ENCODE measurements at regions not wholly inside any gene's neighbourhood (a gene's known extent, or its start where the extent isn't known, plus 50 kb on each side); places are given as distances from the start of the nearest gene placed in this dataset.
A peak's percentile ranks its signal among the peaks of the same experiment; 100 is the strongest.

DNA sequence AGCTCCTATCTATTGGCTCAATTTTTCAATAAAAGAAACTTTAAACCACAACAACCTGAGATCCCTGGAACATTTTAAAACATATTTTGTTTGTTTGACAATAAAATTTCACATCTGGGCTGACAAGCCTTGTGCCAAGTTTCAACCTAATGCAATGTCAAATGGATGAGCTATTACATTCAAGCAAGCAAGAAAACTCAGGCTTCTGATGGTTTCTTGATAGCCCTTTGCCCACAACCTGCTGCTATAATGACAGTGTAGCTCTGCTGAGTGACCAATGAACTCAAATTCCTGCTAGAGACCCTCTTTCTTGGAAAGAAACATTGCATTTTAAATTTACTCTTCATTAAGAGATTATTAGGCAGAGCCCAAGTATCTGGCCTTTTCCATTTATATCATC, 472.9 kb downstream of the ARHGEF28 start:
- TF ChIP-seq, protein P1, sequence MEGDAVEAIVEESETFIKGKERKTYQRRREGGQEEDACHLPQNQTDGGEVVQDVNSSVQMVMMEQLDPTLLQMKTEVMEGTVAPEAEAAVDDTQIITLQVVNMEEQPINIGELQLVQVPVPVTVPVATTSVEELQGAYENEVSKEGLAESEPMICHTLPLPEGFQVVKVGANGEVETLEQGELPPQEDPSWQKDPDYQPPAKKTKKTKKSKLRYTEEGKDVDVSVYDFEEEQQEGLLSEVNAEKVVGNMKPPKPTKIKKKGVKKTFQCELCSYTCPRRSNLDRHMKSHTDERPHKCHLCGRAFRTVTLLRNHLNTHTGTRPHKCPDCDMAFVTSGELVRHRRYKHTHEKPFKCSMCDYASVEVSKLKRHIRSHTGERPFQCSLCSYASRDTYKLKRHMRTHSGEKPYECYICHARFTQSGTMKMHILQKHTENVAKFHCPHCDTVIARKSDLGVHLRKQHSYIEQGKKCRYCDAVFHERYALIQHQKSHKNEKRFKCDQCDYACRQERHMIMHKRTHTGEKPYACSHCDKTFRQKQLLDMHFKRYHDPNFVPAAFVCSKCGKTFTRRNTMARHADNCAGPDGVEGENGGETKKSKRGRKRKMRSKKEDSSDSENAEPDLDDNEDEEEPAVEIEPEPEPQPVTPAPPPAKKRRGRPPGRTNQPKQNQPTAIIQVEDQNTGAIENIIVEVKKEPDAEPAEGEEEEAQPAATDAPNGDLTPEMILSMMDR (IDR thresholded peaks at IDR 0.05; ENCODE audit: insufficient read depth, low read length, severe bottlenecking), result no peak
- H3K36me3 ChIP-seq (ENCODE audit: control insufficient read depth, insufficient read depth, low read length), result no peaks in the 10 kb centered on the region
- no peak overlapping the region for H3K4me3 ChIP-seq (ENCODE audit: low read depth, low read length)
- FAIRE-seq (no peak), DNase-seq (ENCODE audit: low read depth) (no peak)
- no peaks in the 10 kb centered on the region for H3K27me3 ChIP-seq (ENCODE audit: control insufficient read depth, insufficient read depth, low read length)

DNA sequence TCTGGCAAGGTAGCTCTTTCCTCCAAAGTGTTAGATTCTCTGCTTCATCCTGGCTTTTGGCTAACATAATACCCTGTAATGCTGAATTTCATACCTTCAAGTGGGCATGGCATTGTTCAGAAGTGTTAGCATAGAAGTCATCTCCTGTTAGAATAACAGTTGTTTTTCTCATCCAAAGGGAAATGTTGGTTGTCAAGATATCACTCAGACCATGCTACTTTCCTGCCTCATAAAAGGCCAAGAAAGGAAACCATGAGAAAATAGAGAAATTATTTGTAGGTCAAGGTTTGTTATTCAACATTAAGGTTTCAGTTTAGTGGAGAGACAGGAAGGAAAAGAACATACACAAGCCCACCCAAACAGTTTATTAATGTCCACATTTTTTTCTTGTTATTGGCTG, 472.5 kb downstream of the ARHGEF28 start:
- FAIRE-seq, result no peak

DNA sequence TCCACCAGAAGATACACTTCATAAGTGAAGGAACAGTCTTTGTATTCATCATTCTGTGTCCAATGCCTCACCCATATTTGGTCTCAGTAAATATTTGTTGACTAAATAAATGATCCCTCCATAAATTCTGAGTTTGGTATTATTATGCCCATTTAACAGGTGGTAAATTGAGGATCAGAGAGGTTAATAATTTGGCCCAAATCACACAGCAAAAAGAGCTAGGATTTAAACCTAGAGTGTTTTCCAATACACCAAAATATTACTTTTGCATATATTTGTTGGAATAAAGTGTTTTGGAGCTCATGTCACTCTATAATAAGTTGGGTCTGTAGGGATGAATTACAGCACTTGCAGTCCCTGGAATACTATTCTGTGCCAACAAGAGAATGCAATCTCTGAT, 470.3 kb downstream of the ARHGEF28 start:
- Histone ChIP-seq H3K36me3 (ENCODE audit: control insufficient read depth, insufficient read depth, low read length) (no peaks in the 10 kb centered on the region), H3K27me3 (ENCODE audit: control insufficient read depth, insufficient read depth, low read length) (no peaks in the 10 kb centered on the region), H3K4me3 (ENCODE audit: low read depth, low read length) (no peak overlapping the region)
- DNase-seq (ENCODE audit: low read depth) (no peak), FAIRE-seq (no peak)
- TF ChIP-seq, protein P1 (IDR thresholded peaks at IDR 0.05; ENCODE audit: insufficient read depth, low read length, severe bottlenecking), result no peak

More for the DNA sequence above, 472.5 kb downstream of the ARHGEF28 start:
- TF ChIP-seq, protein P1 (IDR thresholded peaks at IDR 0.05; ENCODE audit: insufficient read depth, low read length, severe bottlenecking), result no peak
- DNase-seq (ENCODE audit: low read depth), result no peak
- Histone ChIP-seq H3K4me3 (ENCODE audit: low read depth, low read length) (no peak overlapping the region), H3K27me3 (ENCODE audit: control insufficient read depth, insufficient read depth, low read length) (no peaks in the 10 kb centered on the region), H3K36me3 (ENCODE audit: control insufficient read depth, insufficient read depth, low read length) (no peaks in the 10 kb centered on the region)

DNA sequence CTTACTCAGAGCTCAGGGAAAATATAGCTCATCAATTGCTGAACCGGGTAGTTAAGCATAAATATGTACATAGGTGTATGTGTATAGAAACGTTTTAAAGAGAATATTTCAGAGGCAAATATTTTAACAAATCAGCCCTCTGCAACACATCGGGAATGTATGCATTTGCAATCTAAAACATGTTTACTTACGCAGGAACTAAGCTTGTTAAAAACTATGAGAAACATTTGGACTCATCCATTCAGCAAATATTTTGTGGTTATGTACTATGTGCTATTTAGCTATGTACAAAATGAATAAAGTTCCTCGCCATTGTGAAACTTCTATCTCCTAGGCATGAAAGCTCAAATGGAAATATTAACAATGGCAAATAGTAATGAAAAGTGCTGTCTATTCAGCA, 469.9 kb downstream of the ARHGEF28 start:
- no peak for FAIRE-seq
- TF ChIP-seq, protein P1 (IDR thresholded peaks at IDR 0.05; ENCODE audit: insufficient read depth, low read length, severe bottlenecking), result no peak
- DNase-seq (ENCODE audit: low read depth), result peak; percentile 53
- Histone ChIP-seq H3K36me3 (ENCODE audit: control insufficient read depth, insufficient read depth, low read length) (no peaks in the 10 kb centered on the region), H3K27me3 (ENCODE audit: control insufficient read depth, insufficient read depth, low read length) (no peaks in the 10 kb centered on the region), H3K4me3 (ENCODE audit: low read depth, low read length) (no peak overlapping the region)

DNA sequence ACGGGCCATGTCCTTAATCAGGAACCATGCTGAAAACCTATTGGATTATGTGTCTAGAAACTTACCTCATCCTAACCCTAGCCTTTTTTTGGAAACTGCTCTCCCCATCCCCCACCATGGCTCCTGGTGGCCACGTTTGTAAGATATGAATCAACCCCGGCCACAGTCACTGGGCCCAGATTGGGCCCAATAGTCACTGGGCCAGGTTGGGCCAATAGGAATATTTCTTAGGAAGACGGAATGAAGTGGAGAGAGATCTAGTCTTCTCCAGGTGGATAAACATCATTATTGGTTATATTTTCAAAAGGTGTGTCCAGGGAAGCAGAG, 468.7 kb downstream of the ARHGEF28 start:
- DNase-seq (ENCODE audit: low read depth), result no peak
- H3K27me3 ChIP-seq (ENCODE audit: control insufficient read depth, insufficient read depth, low read length), result no peaks in the 10 kb centered on the region
- H3K36me3 ChIP-seq (ENCODE audit: control insufficient read depth, insufficient read depth, low read length), result no peaks in the 10 kb centered on the region
- TF ChIP-seq, protein P1 (IDR thresholded peaks at IDR 0.05; ENCODE audit: insufficient read depth, low read length, severe bottlenecking), result no peak
- no peak for FAIRE-seq
- no peak overlapping the region for H3K4me3 ChIP-seq (ENCODE audit: low read depth, low read length)

DNA sequence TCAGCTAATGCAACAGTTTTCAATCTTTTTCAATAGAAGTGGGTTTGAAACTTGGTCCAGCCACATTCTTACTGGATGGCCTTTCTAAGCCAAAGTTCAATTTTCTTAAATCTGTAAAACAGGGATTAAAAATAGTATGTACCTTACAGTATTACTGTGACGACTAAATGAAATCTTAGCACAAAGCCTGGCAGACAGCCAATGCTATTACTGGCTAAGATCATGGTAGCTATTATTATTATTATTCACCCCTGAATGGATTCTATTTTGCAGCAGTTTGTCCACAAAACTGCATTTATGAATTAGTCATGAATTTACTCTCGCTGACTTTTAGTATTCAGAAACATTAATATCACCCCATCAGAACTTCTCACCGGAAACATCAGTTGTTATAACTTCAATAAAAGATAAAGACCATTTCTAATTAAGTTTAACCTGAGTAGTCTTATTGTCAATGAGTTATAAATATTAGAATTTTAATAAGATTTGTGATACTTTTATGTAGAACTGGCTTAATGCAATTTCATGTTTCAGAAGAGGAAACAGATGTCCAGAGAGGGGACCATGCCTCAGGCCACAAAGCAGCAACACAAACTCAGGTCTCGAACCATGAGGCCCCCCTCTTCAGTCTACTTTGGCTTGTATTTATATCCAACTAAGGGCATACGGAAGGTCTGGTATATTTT, 468.2 kb downstream of the ARHGEF28 start:
- no peaks in the 10 kb centered on the region for H3K36me3 ChIP-seq (ENCODE audit: control insufficient read depth, insufficient read depth, low read length)

More for the DNA sequence above, 468.2 kb downstream of the ARHGEF28 start:
- TF ChIP-seq, protein P1 (IDR thresholded peaks at IDR 0.05; ENCODE audit: insufficient read depth, low read length, severe bottlenecking), result no peak
- Histone ChIP-seq H3K27me3 (ENCODE audit: control insufficient read depth, insufficient read depth, low read length) (no peaks in the 10 kb centered on the region), H3K4me3 (ENCODE audit: low read depth, low read length) (no peak overlapping the region)
- DNase-seq (ENCODE audit: low read depth) (peak; percentile 24), FAIRE-seq (no peak)

All from bronchial epithelial cell (primary cell).